A673 (cell line): ENCODE measurements at regions not wholly inside any gene's neighbourhood (a gene's known extent, or its start where the extent isn't known, plus 50 kb on each side); places are given as distances from the start of the nearest gene placed in this dataset.

Source experiments
- CTCF ChIP-seq: fragments of 300-800, 200-600 bp; sonication (generic); conservative IDR thresholded peaks from 2 replicates; pipeline ENCODE4 v1.5.1; 2017; ENCODE audit warnings: low read depth, mild to moderate bottlenecking, antibody characterized with exemption, low read length, moderate library complexity, mixed read lengths
- EZH2 ChIP-seq: fragments of 200-600 bp; sonication (generic); IDR thresholded peaks from 2 replicates; pipeline ENCODE4 v1.6.1; 2017; ENCODE audit warnings: borderline replicate concordance, low read depth, mild to moderate bottlenecking, mixed read lengths, antibody characterized with exemption, low read length; ENCODE audit not compliant: poor library complexity, severe bottlenecking

GRCh38 chr1:173427146-173428054 is 49.7 kb upstream of the PRDX6 start:
- no peak for TF ChIP-seq CTCF
- no peak for TF ChIP-seq EZH2
